ENCODE measurements at regions not wholly inside any gene's neighbourhood (a gene's known extent, or its start where the extent isn't known, plus 50 kb on each side); places are given as distances from the start of the nearest gene placed in this dataset.

DNA sequence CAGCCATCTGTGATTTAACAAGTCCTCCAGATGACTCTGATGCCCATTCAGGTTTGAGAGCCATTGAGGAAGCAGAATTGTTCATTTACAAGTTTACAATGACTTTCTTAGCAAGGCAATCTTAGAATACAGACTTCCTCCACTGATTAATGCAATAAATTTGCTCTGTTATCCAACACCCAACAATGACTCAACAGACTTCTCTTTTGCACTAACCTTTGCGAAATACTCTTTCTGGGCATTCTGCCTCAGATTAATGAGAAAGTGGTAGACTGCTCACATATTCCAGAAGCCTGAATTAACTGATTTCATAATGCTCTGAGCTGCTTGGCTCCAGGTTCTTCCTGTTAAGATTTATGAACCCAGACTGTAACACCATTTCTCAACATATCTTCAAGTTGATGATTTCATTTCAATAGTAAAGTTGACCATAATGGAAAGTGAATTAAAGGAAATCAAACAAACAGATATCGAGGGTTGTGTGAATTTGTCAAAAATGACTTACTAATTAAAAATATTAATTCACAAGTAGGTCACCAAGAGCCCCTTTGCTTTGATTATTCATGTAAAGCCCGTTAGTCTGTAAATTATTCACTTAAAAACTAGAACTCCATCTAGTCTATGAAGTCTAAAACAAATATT lies 70.5 kb upstream of the BLID start:
- TF ChIP-seq POLR2AphosphoS5 (IDR thresholded peaks at IDR 0.05) (peak; percentile 54 to 62 (median 59)), POLR2A (IDR thresholded peaks at IDR 0.05) (no peak), EP300 (IDR thresholded peaks at IDR 0.05) (no peak)
- TF ChIP-seq, protein P1, sequence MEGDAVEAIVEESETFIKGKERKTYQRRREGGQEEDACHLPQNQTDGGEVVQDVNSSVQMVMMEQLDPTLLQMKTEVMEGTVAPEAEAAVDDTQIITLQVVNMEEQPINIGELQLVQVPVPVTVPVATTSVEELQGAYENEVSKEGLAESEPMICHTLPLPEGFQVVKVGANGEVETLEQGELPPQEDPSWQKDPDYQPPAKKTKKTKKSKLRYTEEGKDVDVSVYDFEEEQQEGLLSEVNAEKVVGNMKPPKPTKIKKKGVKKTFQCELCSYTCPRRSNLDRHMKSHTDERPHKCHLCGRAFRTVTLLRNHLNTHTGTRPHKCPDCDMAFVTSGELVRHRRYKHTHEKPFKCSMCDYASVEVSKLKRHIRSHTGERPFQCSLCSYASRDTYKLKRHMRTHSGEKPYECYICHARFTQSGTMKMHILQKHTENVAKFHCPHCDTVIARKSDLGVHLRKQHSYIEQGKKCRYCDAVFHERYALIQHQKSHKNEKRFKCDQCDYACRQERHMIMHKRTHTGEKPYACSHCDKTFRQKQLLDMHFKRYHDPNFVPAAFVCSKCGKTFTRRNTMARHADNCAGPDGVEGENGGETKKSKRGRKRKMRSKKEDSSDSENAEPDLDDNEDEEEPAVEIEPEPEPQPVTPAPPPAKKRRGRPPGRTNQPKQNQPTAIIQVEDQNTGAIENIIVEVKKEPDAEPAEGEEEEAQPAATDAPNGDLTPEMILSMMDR (IDR thresholded peaks at IDR 0.05): no peak
- intact Hi-C loops (cut with DNase I): no loop called here
- no peaks in the 10 kb centered on the region for H3K36me3 ChIP-seq
- 60% methylated on average over 3 of the region's 3 CpGs for WGBS, 2 donors
- H3K27ac ChIP-seq: peak overlapping the region in 2 of 4 donors; percentile 44 to 48
- no peaks in the 10 kb centered on the region for H3K27me3 ChIP-seq
- H3K4me1 ChIP-seq: peaks cover 0 to 23% (median 8%) of the 10 kb centered on the region in 4 donors
- no peak overlapping the region for H3K4me3 ChIP-seq
- no peak for DNase-seq
- no peaks in the 10 kb centered on the region for H3K9me3 ChIP-seq

DNA sequence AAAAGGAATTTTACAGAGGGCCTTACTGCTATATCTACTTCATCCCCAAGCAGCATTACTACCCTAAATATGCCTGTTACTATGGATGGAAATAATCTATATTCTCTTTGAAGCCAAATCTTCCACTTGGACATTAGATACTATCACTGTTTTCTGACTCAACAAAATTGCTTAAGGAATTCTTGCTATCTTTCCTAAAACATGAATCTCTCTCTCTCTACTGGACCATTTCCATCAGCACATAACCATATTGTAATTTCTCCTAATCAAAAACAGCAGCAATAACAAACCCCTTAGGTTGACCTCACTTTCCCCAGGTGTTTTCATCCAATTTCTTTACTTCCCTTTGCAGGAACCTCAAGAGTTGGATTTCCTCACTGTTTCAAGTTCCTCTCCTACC lies 67.9 kb upstream of the BLID start:
- intact Hi-C loops (cut with DNase I): no loop called here
- peaks cover 0 to 37% (median 18%) of the 10 kb centered on the region in 4 donors for H3K4me1 ChIP-seq
- H3K27me3 ChIP-seq: no peaks in the 10 kb centered on the region
- H3K9me3 ChIP-seq: no peaks in the 10 kb centered on the region
- H3K4me3 ChIP-seq: no peak overlapping the region
- H3K27ac ChIP-seq: no peak overlapping the region
- no peak for DNase-seq
- TF ChIP-seq, protein P1 (IDR thresholded peaks at IDR 0.05): no peak
- TF ChIP-seq EP300 (IDR thresholded peaks at IDR 0.05) (no peak), POLR2A (IDR thresholded peaks at IDR 0.05) (no peak), POLR2AphosphoS5 (IDR thresholded peaks at IDR 0.05) (no peak)
- H3K36me3 ChIP-seq: no peaks in the 10 kb centered on the region

DNA sequence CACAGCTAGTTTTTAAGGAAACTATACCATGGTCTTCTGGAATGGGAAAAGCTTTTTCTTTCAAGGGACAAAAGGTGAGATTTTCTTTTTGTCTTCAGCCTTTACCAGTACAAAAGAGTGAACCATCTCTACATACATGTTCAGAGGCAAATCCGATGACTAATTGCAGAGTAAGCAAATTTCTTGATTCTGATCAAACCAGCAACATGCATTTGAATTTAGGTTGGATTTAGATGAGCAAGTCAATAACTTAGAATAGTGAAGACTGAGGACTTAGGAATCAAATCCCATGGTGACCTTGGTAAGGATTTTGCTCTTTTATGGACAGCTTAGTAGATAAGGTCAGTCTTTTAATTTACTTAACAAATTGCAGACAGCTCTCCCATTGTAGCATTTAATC lies 65.9 kb upstream of the BLID start:
- Histone ChIP-seq H3K9me3 (no peaks in the 10 kb centered on the region), H3K27me3 (no peaks in the 10 kb centered on the region), H3K36me3 (no peaks in the 10 kb centered on the region), H3K27ac (peak overlapping the region in 2 of 4 donors; percentile 69), H3K4me3 (no peak overlapping the region), H3K4me1 (peaks cover 0 to 28% (median 19%) of the 10 kb centered on the region in 4 donors)
- TF ChIP-seq EP300 (IDR thresholded peaks at IDR 0.05) (no peak), POLR2A (IDR thresholded peaks at IDR 0.05) (no peak), POLR2AphosphoS5 (IDR thresholded peaks at IDR 0.05) (no peak)
- TF ChIP-seq, protein P1 (IDR thresholded peaks at IDR 0.05): no peak
- no peak for DNase-seq
- 89 to 90% methylated on average over 1 of the region's 1 CpG for WGBS, 2 donors
- intact Hi-C loops (cut with DNase I): no loop called here

DNA sequence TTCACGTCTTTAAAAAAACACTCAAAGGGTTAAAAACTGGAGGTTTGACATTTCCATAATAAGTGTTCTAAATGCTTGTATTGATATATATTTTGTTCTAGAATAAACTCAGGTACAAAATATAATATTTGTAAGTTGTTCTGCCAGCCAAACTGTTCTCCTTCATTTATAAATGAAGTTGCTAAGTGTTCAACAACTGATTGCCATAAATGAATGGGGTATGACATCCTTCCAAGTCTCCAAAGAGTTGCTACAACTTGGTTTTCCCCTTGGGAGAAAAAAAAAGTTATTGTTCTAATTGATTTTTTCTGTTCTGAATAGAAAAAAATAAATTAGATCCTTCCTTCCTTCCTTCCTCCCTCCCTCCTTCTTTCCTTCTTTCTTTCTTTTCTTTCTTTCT lies 65.4 kb upstream of the BLID start:
- 56 to 78% methylated on average over 1 of the region's 1 CpG for WGBS, 2 donors
- Histone ChIP-seq H3K36me3 (no peaks in the 10 kb centered on the region), H3K27ac (peak overlapping the region; percentile 43 to 69 (median 61)), H3K27me3 (no peaks in the 10 kb centered on the region), H3K4me1 (peaks cover 0 to 28% (median 19%) of the 10 kb centered on the region in 4 donors), H3K9me3 (no peaks in the 10 kb centered on the region), H3K4me3 (no peak overlapping the region)
- intact Hi-C loops (cut with DNase I): no loop called here
- no peak for DNase-seq
- TF ChIP-seq POLR2AphosphoS5 (IDR thresholded peaks at IDR 0.05) (no peak), POLR2A (IDR thresholded peaks at IDR 0.05) (no peak), EP300 (IDR thresholded peaks at IDR 0.05) (no peak)
- TF ChIP-seq, protein P1 (IDR thresholded peaks at IDR 0.05): no peak
